NCI-H510A (cell line): ENCODE measurements at regions not wholly inside any gene's neighbourhood (a gene's known extent, or its start where the extent isn't known, plus 50 kb on each side); places are given as distances from the start of the nearest gene placed in this dataset.
"Not testable (repeated sequence)": the region's sequence is repeated elsewhere in the genome, so short reads cannot be mapped to it uniquely, and the experiment has no call there.

Experiments
- DNase-seq: peaks from one replicate; lab custom pipeline; 2025; lab: John Stamatoyannopoulos, UW

- DNase-seq = no peak
Observed at GRCh38 chr12:59404109-59404650, 191.6 kb upstream of the SLC16A7 start.

DNA sequence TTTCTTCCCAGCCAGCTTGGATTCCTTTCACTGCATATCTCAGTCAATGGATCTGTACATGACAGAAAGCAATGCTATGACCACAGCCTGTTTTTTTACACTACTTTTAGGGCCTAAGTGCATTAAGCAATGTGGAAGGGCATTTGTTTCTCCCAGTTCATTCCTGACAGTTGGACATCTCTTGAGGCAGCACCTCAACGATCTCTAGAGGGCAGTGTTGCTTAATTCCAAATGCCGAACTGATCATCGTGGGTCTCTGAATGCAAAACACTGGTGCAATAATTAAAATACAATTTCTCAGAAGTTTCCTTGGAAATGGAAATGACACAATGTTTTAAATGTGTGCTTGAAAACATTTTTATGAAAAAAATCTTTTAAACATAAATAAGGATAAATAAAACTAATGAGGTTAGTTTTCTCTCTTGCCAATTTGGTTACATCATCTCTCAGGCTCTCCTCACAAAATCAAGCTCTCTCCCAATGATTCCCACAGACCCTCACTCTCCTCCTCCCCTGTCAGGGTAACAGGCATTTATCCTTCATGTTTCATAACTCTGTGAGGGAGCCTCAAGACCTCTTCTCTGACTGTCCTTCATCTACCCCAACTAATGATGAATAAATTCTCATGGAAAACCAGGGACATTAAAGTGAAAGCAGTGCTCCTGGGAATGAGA is 192.4 kb upstream of the SLC16A7 start:
- DNase-seq = peak; percentile 9

- DNase-seq = no peak
Observed at GRCh38 chr12:59401862-59402261, 194.0 kb upstream of the SLC16A7 start.

- DNase-seq = no peak
Observed at GRCh38 chr12:59398164-59398563, 197.7 kb upstream of the SLC16A7 start.

DNA sequence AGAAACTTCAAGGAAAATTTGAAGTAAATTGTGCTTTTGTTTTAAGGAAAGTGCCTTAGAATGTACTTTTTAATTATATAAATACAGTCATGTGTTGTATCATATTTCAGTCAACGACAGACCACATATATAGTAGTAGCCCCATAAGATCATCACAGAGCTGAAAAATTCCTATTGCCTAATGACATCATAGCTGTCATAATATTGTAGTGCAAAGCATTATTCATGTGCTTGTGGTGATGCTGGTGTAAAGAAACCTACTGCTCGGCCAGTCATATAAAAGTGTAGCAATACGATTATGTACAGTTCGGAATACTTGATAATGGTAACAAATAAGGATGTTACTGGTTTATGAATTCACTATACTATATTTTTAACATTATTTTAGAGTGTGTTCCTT is 198.9 kb upstream of the SLC16A7 start:
- DNase-seq = no peak

DNA sequence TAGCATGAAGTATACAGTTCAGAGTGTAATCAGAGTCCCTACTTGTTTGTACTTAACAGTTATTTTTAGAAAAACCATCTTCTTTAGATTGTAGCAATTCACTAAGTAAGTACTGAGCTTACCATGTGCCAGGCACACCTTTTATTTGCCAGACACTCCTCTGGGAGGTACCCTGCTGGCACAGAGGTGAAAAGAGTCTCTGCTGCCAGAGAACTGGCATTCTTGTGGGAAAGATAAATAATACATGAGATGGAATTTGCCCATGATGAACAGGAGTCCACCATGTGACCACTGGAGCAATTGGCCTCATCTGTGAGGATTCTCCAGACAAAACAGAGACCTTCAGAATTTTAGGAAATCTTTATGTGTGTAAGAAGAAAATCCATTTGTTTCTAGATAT is 199.3 kb upstream of the SLC16A7 start:
- DNase-seq = no peak

DNA sequence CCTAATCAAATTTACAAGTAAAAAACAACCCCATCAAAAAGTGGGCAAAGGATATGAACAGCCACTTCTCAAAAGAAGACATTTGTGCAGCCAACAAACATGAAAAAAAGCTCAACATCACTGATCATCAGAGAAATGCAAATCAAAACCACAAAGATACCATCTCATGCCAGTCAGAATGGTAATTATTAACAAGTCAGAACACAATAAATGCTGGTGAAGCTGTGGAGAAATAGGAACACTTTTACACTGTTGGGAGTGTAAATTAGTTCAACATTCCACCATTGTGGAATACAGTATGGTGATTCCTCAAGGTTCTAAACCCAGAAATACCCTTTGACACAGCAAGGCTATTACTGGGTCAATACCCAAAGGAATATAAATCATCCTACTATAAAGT is 200.5 kb upstream of the SLC16A7 start:
- DNase-seq = not testable (repeated sequence)

- no peak for DNase-seq
Observed at GRCh38 chr12:59393506-59393905, 202.3 kb upstream of the SLC16A7 start.

- DNase-seq = no peak
Observed at GRCh38 chr12:59389968-59390576, 205.8 kb upstream of the SLC16A7 start.

- DNase-seq = no peak
Observed at GRCh38 chr12:59388694-59389093, 207.1 kb upstream of the SLC16A7 start.

DNA sequence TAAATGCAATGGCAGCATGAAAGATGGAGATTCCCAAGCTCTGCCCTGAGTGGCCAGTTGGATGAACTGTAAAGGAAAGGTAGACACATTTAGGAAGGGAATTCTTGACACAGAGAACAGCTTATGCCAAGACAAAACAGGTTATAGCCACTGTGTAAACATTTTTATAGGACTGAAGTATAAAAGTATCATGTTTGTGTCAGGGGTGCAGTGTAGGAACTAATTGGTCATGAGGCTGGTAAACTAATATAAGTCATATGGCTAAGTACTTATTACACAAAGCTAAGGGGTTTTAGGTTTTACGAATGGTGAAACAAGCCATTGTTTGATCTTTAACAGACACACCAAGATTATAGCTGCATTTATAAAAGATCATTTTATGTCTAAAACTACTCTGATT is 207.7 kb upstream of the SLC16A7 start:
- peak; percentile 25 for DNase-seq

DNA sequence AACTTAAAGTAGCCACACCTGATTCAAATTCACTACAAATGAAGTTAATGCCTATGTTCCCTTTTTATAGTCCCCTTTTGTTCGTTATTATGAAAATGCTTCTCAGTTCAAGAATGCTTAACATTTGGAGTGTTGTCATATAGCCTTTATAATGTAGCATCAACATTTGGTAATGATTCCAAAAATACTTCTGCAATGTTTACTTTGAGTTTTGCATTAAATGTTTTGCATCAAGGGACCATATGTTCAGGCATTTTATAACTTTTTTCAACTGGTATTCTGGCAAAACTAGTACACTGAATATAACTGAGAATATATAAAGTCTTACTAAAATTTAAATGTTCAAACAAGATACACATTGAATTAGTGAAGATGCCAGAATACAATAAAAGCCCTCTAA is 209.6 kb upstream of the SLC16A7 start:
- DNase-seq = no peak

- DNase-seq = no peak
Observed at GRCh38 chr12:59383079-59383822, 212.6 kb upstream of the SLC16A7 start.

DNA sequence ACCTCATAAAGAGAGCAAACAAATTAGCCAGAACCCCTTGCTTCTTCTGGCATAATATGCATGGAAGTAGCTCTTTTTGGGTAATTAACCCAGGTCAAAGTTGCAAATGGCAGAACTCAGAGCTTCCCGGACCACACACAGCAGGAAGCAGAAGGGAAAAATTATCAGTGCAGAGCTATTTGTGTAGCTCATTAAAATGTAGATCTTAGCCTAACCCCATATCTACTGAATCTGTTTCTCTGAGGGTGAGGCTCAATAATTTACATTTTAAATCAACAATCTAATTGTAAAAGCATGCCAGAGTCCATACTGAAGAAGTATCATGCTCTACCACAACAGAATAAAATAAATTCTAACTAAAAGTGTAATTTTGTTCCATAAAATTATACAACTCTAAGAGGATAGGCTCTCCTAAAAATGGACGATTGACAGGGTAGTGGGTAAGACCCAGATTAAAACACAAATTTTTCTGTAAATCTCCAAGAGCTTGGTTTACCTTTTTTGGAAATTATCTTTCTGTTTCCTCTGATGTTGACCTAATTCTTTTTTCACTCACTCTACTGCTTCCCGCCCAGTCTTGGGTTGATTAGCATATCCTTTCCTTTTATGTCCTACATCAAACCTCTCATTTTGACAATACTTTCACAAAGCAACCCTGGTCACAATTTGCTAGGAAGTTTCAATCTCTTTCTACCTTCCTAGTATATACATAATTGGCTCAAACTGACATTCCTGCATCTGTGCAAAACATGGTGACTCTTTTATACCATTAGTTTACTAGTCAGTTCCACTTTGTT is 213.3 kb upstream of the SLC16A7 start:
- DNase-seq = no peak

DNA sequence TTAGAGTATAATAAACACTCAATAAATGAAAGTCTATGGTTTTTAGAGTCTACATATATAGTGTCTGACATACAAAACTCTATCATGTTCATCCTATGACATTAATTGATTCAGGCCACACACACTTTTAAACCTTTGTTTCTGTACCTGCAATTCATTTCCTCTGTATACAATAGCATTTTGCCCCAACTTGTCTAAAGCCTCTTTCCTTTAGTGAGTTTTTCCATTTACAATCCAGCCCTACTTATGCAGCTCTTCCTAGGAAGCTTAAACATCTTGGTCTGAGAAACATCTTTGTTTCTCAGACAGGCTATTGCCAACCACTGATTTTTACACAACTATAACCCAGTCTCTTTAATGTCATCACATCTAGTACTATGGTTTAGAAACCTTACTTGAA is 214.7 kb upstream of the SLC16A7 start:
- no peak for DNase-seq

DNA sequence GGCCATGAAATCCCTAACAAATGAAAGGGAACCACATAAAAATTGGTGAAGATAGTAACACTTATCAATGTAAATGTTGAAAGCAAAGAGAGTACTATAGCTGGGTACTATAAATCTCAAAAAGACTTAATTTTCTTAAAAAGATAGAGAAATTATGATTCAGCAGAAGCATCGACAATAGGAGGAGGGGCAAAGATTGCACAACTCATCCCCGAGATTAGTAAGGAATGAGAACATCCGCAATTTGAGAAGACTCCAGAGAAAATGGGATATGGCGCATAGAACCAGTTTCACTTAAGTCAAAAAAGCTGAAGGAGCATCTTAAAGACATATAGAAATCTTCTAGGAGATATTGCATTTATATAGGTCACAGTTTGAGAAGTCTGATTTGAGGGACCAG is 220.2 kb upstream of the SLC16A7 start:
- no peak for DNase-seq

DNA sequence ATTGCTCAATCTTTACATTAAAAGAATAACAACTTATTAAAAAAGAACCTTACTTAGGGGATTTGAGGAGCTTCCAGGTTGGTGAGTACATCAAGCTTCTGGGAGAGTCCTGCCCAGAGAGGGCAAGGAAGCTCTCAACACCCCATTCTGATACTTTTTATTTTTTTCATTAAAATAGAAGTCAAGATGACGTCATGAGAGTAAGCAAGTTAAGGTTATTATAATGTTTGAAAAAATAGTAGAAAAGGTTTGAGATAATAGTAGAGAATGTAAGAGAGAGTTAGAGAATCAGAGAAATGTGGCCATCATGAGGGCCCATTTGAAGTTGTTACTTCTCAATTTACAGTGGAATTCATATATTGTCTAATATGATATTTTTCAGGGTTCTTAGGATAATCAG is 221.0 kb upstream of the SLC16A7 start:
- DNase-seq = no peak

- DNase-seq = no peak
Observed at GRCh38 chr12:59372956-59373355, 222.9 kb upstream of the SLC16A7 start.

GRCh38 chr12:59370933-59371332 is 224.9 kb upstream of the SLC16A7 start:
- no peak for DNase-seq

- no peak for DNase-seq
Observed at GRCh38 chr12:59365133-59365532, 230.7 kb upstream of the SLC16A7 start.

- DNase-seq = no peak
Observed at GRCh38 chr12:59357811-59358210, 238.0 kb upstream of the SLC16A7 start.

DNA sequence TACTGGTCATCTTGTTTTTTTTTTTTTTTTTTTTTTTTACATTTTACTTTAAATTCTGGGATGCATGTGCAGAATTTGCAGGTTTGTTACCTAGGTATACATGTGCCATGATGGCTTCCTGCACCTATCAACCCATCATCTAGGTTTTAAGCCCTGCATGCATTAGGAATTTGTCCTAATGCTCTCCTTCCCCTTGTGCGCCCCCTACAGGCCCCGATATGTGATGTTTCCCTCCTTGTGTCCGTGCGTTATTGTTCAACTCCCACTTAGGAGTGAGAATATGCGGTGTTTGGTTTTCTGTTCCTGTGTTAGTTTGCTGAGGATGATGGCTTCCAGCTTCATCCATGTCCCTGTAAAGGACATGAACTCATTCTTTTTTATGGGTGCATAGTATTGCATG is 249.6 kb upstream of the SLC16A7 start:
- not testable (repeated sequence) for DNase-seq
